ENCODE measurements at regions not wholly inside any gene's neighbourhood (a gene's known extent, or its start where the extent isn't known, plus 50 kb on each side); places are given as distances from the start of the nearest gene placed in this dataset.

DNA sequence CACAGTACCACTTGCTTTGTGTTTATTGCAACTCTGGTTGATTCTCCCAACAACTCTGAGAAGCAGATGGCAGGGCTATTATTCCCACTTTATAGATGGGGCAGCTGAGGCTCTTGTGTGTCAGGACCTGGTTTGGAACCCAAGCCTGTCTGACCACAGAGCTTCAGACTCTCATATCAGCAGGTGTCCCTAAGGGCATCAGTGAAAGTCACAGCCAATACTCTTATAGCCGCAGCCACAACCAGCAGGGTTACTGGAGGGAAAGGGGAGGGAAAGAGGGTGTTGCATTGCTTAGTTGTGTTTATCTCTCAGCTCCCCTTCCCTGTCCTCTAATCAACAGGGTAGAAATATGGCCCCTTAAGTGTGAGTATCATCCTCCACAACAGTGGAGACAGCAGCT lies 304.0 kb downstream of the RRAGC start:
- Histone ChIP-seq H3K4me3 (ENCODE audit: low read length) (no peak overlapping the region), H3K4me2 (ENCODE audit: low read length) (no peak overlapping the region), H3K79me2 (replicated peaks; ENCODE audit: insufficient read depth, low read length) (no peaks in the 10 kb centered on the region), H3K9me3 (ENCODE audit: low read length) (no peaks in the 10 kb centered on the region), H4K20me1 (ENCODE audit: insufficient read depth) (no peaks in the 10 kb centered on the region), H3K9ac (ENCODE audit: low read length) (no peak overlapping the region), H3F3A (ENCODE audit: insufficient read depth, low read length, poor library complexity, severe bottlenecking) (no peaks in the 10 kb centered on the region), H3K9me2 (ENCODE audit: insufficient read depth, low read length) (no peaks in the 10 kb centered on the region), H3K27me3 (ENCODE audit: insufficient read depth, low read depth, low read length) (no peaks in the 10 kb centered on the region), H3K27ac (ENCODE audit: low read length) (no peak overlapping the region), H2AFZ (ENCODE audit: low read depth, low read length) (no peak overlapping the region), H3K36me3 (ENCODE audit: insufficient read depth, low read length) (no peaks in the 10 kb centered on the region)
- TF ChIP-seq POLR2AphosphoS5 (IDR thresholded peaks at IDR 0.05) = no peak
- no peak for TF ChIP-seq RAD21 (conservative IDR thresholded peaks at IDR 0.05)
- TF ChIP-seq MXI1 (conservative IDR thresholded peaks at IDR 0.05; ENCODE audit: poor library complexity, severe bottlenecking) = no peak
- no peak for TF ChIP-seq EZH2 (IDR thresholded peaks at IDR 0.05; ENCODE audit: borderline replicate concordance, insufficient read depth, low read length, poor library complexity, severe bottlenecking)
- TF ChIP-seq SMC3 (conservative IDR thresholded peaks at IDR 0.05; ENCODE audit: poor library complexity) = no peak
- no peak for TF ChIP-seq EP300 (conservative IDR thresholded peaks at IDR 0.05; ENCODE audit: poor library complexity, severe bottlenecking)

GRCh38 chr1:38555130-38555529 lies 304.4 kb downstream of the RRAGC start:
- H2AFZ ChIP-seq (ENCODE audit: low read depth, low read length) = no peak overlapping the region
- H3K4me2 ChIP-seq (ENCODE audit: low read length) = no peak overlapping the region
- no peak overlapping the region for H3K9ac ChIP-seq (ENCODE audit: low read length)
- no peak overlapping the region for H3K27ac ChIP-seq (ENCODE audit: low read length)
- H3K9me2 ChIP-seq (ENCODE audit: insufficient read depth, low read length) = no peaks in the 10 kb centered on the region
- no peak for TF ChIP-seq TAF1 (IDR thresholded peaks at IDR 0.05; ENCODE audit: low read depth)
- TF ChIP-seq MXI1 (conservative IDR thresholded peaks at IDR 0.05; ENCODE audit: poor library complexity, severe bottlenecking) = no peak
- no peak for TF ChIP-seq EZH2 (IDR thresholded peaks at IDR 0.05; ENCODE audit: borderline replicate concordance, insufficient read depth, low read length, poor library complexity, severe bottlenecking)
- no peak for TF ChIP-seq RAD21 (conservative IDR thresholded peaks at IDR 0.05)
- TF ChIP-seq SMC3 (conservative IDR thresholded peaks at IDR 0.05; ENCODE audit: poor library complexity) = no peak
- TF ChIP-seq EP300 (conservative IDR thresholded peaks at IDR 0.05; ENCODE audit: poor library complexity, severe bottlenecking) = no peak
- TF ChIP-seq POLR2AphosphoS5 (IDR thresholded peaks at IDR 0.05) = no peak
- TF ChIP-seq, protein P1, sequence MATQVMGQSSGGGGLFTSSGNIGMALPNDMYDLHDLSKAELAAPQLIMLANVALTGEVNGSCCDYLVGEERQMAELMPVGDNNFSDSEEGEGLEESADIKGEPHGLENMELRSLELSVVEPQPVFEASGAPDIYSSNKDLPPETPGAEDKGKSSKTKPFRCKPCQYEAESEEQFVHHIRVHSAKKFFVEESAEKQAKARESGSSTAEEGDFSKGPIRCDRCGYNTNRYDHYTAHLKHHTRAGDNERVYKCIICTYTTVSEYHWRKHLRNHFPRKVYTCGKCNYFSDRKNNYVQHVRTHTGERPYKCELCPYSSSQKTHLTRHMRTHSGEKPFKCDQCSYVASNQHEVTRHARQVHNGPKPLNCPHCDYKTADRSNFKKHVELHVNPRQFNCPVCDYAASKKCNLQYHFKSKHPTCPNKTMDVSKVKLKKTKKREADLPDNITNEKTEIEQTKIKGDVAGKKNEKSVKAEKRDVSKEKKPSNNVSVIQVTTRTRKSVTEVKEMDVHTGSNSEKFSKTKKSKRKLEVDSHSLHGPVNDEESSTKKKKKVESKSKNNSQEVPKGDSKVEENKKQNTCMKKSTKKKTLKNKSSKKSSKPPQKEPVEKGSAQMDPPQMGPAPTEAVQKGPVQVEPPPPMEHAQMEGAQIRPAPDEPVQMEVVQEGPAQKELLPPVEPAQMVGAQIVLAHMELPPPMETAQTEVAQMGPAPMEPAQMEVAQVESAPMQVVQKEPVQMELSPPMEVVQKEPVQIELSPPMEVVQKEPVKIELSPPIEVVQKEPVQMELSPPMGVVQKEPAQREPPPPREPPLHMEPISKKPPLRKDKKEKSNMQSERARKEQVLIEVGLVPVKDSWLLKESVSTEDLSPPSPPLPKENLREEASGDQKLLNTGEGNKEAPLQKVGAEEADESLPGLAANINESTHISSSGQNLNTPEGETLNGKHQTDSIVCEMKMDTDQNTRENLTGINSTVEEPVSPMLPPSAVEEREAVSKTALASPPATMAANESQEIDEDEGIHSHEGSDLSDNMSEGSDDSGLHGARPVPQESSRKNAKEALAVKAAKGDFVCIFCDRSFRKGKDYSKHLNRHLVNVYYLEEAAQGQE (IDR thresholded peaks at IDR 0.05; ENCODE audit: borderline replicate concordance) = no peak
- TF ChIP-seq, protein P2, sequence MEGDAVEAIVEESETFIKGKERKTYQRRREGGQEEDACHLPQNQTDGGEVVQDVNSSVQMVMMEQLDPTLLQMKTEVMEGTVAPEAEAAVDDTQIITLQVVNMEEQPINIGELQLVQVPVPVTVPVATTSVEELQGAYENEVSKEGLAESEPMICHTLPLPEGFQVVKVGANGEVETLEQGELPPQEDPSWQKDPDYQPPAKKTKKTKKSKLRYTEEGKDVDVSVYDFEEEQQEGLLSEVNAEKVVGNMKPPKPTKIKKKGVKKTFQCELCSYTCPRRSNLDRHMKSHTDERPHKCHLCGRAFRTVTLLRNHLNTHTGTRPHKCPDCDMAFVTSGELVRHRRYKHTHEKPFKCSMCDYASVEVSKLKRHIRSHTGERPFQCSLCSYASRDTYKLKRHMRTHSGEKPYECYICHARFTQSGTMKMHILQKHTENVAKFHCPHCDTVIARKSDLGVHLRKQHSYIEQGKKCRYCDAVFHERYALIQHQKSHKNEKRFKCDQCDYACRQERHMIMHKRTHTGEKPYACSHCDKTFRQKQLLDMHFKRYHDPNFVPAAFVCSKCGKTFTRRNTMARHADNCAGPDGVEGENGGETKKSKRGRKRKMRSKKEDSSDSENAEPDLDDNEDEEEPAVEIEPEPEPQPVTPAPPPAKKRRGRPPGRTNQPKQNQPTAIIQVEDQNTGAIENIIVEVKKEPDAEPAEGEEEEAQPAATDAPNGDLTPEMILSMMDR (IDR thresholded peaks at IDR 0.05; ENCODE audit: poor library complexity, severe bottlenecking) = no peak
- no peaks in the 10 kb centered on the region for H3K27me3 ChIP-seq (ENCODE audit: insufficient read depth, low read depth, low read length)
- H4K20me1 ChIP-seq (ENCODE audit: insufficient read depth) = no peaks in the 10 kb centered on the region
- no peaks in the 10 kb centered on the region for H3K36me3 ChIP-seq (ENCODE audit: insufficient read depth, low read length)
- no peaks in the 10 kb centered on the region for H3K9me3 ChIP-seq (ENCODE audit: low read length)
- H3F3A ChIP-seq (ENCODE audit: insufficient read depth, low read length, poor library complexity, severe bottlenecking) = no peaks in the 10 kb centered on the region
- H3K4me3 ChIP-seq (ENCODE audit: low read length) = no peak overlapping the region
- H3K79me2 ChIP-seq (replicated peaks; ENCODE audit: insufficient read depth, low read length) = no peaks in the 10 kb centered on the region

Measured in neural cell (in vitro differentiated cells).